HEK293 (cell line): ENCODE measurements at regions not wholly inside any gene's neighbourhood (a gene's known extent, or its start where the extent isn't known, plus 50 kb on each side); places are given as distances from the start of the nearest gene placed in this dataset.

ENCODE experiments used
- CTCF ChIP-seq: fragments of 450-650 bp; formaldehyde crosslinking; IDR thresholded peaks from 2 replicates; pipeline ENCODE4 v1.5.1; 2016; ENCODE audit warnings: missing biosample characterization, missing genetic modification characterization
- ZBTB11 ChIP-seq: fragments of 450-650 bp; formaldehyde crosslinking; conservative IDR thresholded peaks from 2 replicates; pipeline ENCODE4 v1.5.1; 2016; ENCODE audit warnings: low read depth, missing biosample characterization, missing genetic modification characterization

DNA sequence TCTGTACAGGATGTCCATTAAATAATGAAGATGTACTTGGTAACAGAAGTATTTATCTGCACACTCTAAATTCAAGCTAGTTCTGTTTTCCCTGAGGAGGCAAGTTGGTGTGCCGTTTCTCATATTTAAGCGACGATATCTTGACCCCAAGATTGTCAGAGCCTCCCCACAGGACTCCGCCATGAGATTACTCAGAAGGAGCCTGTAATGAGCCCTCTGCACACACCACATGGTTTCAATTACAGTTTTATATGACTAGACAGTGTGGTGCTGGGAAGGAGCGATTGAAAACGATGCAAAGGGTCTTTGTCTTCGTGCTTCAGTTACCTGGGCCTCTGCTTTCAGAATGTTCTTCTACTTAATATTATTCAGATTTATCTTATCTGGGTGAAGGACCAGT, 840.4 kb upstream of the WWC1 start:
- no peak for TF ChIP-seq ZBTB11
- TF ChIP-seq CTCF (tag by site-specific recombination): no peak
